GM23338 (cell line): ENCODE measurements at regions not wholly inside any gene's neighbourhood (a gene's known extent, or its start where the extent isn't known, plus 50 kb on each side); places are given as distances from the start of the nearest gene placed in this dataset.

Experiments used
- ATAC-seq: fragments of 200-7000 bp; cut with Tn5 transposase; 3 replicates; pipeline ENCODE4 v1.9.1; 2020
- DNase-seq: peaks from one replicate; pipeline ENCODE4 v3.0.0-alpha.2; 2015; ENCODE audit warnings: low spot score
- H2AFZ ChIP-seq: fragments of 200-600 bp; sonication (generic); 2 replicates; pipeline ENCODE4 v1.8.0; 2016; ENCODE audit warnings: antibody characterized with exemption, mild to moderate bottlenecking, moderate library complexity
- H3F3A ChIP-seq: fragments of 200-600 bp; sonication (generic); replicated peaks from 2 replicates; pipeline ENCODE4 v1.8.0; 2017; ENCODE audit warnings: antibody characterized with exemption, mixed run types, low read depth
- H3K27ac ChIP-seq: fragments of 200-600 bp; sonication (generic); 2 replicates; pipeline ENCODE4 v1.6.1; 2016; ENCODE audit warnings: low read depth
- H3K27me3 ChIP-seq: fragments of 200-600 bp; sonication (generic); 2 replicates; pipeline ENCODE4 v1.8.0; 2016; ENCODE audit warnings: mild to moderate bottlenecking, mixed run types, moderate library complexity; ENCODE audit not compliant: insufficient read depth
- H3K36me3 ChIP-seq: fragments of 200-600 bp; sonication (generic); 2 replicates; pipeline ENCODE4 v1.8.0; 2016; ENCODE audit warnings: mild to moderate bottlenecking; ENCODE audit not compliant: insufficient read depth
- H3K4me1 ChIP-seq: fragments of 200-600 bp; sonication (generic); 2 replicates; pipeline ENCODE4 v1.8.0; 2016; ENCODE audit warnings: mild to moderate bottlenecking, moderate library complexity; ENCODE audit not compliant: insufficient read depth
- H3K4me2 ChIP-seq: fragments of 200-600 bp; sonication (generic); 2 replicates; pipeline ENCODE4 v1.7.1; 2017; ENCODE audit warnings: mixed run types
- H3K4me3 ChIP-seq: fragments of 200-600 bp; sonication (generic); 2 replicates; pipeline ENCODE4 v1.6.1; 2016; ENCODE audit warnings: mixed run types
- H3K79me2 ChIP-seq: fragments of 200-600 bp; sonication (generic); replicated peaks from 2 replicates; pipeline ENCODE4 v1.8.0; 2017; ENCODE audit warnings: mild to moderate bottlenecking; ENCODE audit not compliant: insufficient read depth
- H3K9me2 ChIP-seq: fragments of 200-600 bp; sonication (generic); 2 replicates; pipeline ENCODE4 v1.8.0; 2017; ENCODE audit not compliant: insufficient read depth
- H4K20me1 ChIP-seq: fragments of 200-600 bp; sonication (generic); replicated peaks from 2 replicates; pipeline ENCODE4 v1.8.0; 2017; ENCODE audit warnings: mild to moderate bottlenecking; ENCODE audit not compliant: insufficient read depth
- H3K27ac Mint-ChIP-seq: 2 replicates; pipeline ENCODE4 v1.8.0; 2020; ENCODE audit warnings: inconsistent platforms, mild to moderate bottlenecking, moderate library complexity, mixed read lengths
- H3K27me3 Mint-ChIP-seq: 3 replicates; pipeline ENCODE4 v1.8.0; 2022; ENCODE audit warnings: low read depth, mild to moderate bottlenecking, moderate library complexity, mixed read lengths, inconsistent platforms; ENCODE audit not compliant: insufficient read depth, poor library complexity
- H3K36me3 Mint-ChIP-seq: 3 replicates; pipeline ENCODE4 v1.8.0; 2021; ENCODE audit warnings: low read depth, mild to moderate bottlenecking, inconsistent platforms, moderate library complexity, mixed read lengths
- H3K4me1 Mint-ChIP-seq: 3 replicates; pipeline ENCODE4 v1.8.0; 2020; ENCODE audit warnings: mild to moderate bottlenecking, inconsistent platforms, mixed read lengths
- H3K4me3 Mint-ChIP-seq: 3 replicates; pipeline ENCODE4 v1.8.0; 2021; ENCODE audit warnings: moderate library complexity, mild to moderate bottlenecking, inconsistent platforms, mixed read lengths
- H3K9me3 Mint-ChIP-seq: 3 replicates; pipeline ENCODE4 v1.8.0; 2020; ENCODE audit warnings: moderate library complexity, mild to moderate bottlenecking, inconsistent platforms, mixed read lengths
- CREB1 ChIP-seq: fragments of 250-450 bp; sonication (Bioruptor Pico); IDR thresholded peaks from 2 replicates; pipeline ENCODE4 v1.5.0; 2020; ENCODE audit warnings: low read depth, mild to moderate bottlenecking, moderate library complexity
- EZH2phosphoT487 ChIP-seq: fragments of 200-600 bp; sonication (generic); IDR thresholded peaks from one replicate; pipeline ENCODE4 v1.8.1; 2018; ENCODE audit warnings: antibody characterized with exemption; ENCODE audit not compliant: unreplicated experiment
- JUNB ChIP-seq: IDR thresholded peaks from one replicate; pipeline ENCODE4 v1.6.1; 2016; ENCODE audit warnings: antibody characterized with exemption; ENCODE audit not compliant: unreplicated experiment
- NANOG ChIP-seq: IDR thresholded peaks from 2 replicates; pipeline ENCODE4 v1.6.1; 2016; ENCODE audit warnings: antibody characterized with exemption, borderline replicate concordance
- POLR2AphosphoS5 ChIP-seq: IDR thresholded peaks from 2 replicates; pipeline ENCODE4 v1.6.1; 2016; ENCODE audit warnings: antibody characterized with exemption, low read depth
- ZNF114 ChIP-seq: fragments of 250-450 bp; sonication (Bioruptor Pico); IDR thresholded peaks from 2 replicates; pipeline ENCODE4 v1.5.0; 2020; ENCODE audit warnings: mild to moderate bottlenecking, moderate library complexity
- ZNF331 ChIP-seq: fragments of 250-450 bp; sonication (Bioruptor Pico); IDR thresholded peaks from 2 replicates; pipeline ENCODE4 v1.5.0; 2020; ENCODE audit warnings: low read depth, mild to moderate bottlenecking, moderate library complexity
- TF ChIP-seq, protein P1 (sequence below): IDR thresholded peaks from 2 replicates; pipeline ENCODE4 v1.6.1; 2016; ENCODE audit warnings: antibody characterized with exemption
- TF ChIP-seq, protein P2 (sequence below), 2 experiments: fragments of 200-600 bp in 1 of 2; sonication (generic) in 1 of 2; conservative IDR thresholded peaks; 2 replicates each; pipeline versions ENCODE4 v1.5.1 to v1.6.1; 2016 to 2017; ENCODE audit warnings: antibody characterized with exemption in 2 of 2, low read depth in 2 of 2, mild to moderate bottlenecking in 2 of 2, moderate library complexity in 1 of 2
- TF ChIP-seq, protein P3 (sequence below): IDR thresholded peaks from one replicate; pipeline ENCODE4 v1.6.1; 2018; ENCODE audit warnings: antibody characterized with exemption; ENCODE audit not compliant: unreplicated experiment
- TF ChIP-seq, protein P4 (sequence below): fragments of 250-450 bp; sonication (Bioruptor Pico); IDR thresholded peaks from 2 replicates; pipeline ENCODE4 v1.5.0; 2020; ENCODE audit warnings: mild to moderate bottlenecking, moderate library complexity

DNA sequence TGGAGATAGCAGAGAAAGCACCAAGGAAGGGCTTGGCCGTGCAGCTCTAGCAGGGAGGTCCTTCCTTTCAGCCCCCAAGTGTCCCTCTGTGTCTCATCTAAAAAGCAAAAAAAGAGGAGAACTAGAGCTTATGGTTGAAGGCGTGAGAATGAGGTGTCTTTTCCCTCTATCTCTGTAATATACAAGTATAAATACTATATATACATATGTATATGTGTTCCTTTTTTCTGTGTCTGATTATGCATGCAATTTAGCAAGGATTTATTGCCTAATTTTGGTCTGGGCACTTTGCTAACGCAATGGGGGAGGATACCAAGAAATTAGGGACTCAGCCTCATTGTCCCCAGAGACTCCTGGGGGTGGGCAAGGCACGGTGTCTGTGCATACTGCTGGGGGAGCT, 90.2 kb upstream of the CCL2 start (continued):
- TF ChIP-seq, protein P1, sequence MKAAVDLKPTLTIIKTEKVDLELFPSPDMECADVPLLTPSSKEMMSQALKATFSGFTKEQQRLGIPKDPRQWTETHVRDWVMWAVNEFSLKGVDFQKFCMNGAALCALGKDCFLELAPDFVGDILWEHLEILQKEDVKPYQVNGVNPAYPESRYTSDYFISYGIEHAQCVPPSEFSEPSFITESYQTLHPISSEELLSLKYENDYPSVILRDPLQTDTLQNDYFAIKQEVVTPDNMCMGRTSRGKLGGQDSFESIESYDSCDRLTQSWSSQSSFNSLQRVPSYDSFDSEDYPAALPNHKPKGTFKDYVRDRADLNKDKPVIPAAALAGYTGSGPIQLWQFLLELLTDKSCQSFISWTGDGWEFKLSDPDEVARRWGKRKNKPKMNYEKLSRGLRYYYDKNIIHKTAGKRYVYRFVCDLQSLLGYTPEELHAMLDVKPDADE, result no peak
- no peak for TF ChIP-seq CREB1 (CRISPR knock-in tag)
- TF ChIP-seq, protein P2, sequence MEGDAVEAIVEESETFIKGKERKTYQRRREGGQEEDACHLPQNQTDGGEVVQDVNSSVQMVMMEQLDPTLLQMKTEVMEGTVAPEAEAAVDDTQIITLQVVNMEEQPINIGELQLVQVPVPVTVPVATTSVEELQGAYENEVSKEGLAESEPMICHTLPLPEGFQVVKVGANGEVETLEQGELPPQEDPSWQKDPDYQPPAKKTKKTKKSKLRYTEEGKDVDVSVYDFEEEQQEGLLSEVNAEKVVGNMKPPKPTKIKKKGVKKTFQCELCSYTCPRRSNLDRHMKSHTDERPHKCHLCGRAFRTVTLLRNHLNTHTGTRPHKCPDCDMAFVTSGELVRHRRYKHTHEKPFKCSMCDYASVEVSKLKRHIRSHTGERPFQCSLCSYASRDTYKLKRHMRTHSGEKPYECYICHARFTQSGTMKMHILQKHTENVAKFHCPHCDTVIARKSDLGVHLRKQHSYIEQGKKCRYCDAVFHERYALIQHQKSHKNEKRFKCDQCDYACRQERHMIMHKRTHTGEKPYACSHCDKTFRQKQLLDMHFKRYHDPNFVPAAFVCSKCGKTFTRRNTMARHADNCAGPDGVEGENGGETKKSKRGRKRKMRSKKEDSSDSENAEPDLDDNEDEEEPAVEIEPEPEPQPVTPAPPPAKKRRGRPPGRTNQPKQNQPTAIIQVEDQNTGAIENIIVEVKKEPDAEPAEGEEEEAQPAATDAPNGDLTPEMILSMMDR (conservative IDR thresholded peaks at IDR 0.05; ENCODE audit: low read depth in 2 of 2), result no peak
- no peak for TF ChIP-seq POLR2AphosphoS5
- TF ChIP-seq JUNB, result no peak
- no peak for TF ChIP-seq ZNF331 (CRISPR knock-in tag)
- TF ChIP-seq EZH2phosphoT487, result no peak
- no peak for TF ChIP-seq ZNF114 (CRISPR knock-in tag)

DNA sequence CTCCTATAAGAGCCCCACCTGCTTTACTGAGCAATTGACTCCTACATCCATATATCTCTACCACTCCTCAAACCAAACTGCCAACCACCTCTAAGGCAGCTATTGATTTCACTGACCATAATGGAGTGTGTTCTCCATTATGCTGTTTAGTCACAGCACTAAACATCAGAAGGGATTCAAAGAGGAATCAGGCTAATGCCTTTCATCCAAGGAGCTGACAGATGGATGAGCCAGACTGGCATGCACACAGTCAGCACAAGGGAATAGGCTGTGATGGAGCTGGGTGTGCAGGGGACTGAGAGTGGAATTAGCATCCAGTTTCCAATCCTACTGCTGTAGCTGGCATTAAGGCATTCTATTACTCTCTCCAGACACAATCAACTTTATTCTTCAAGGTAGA, 88.7 kb upstream of the CCL2 start:
- H3K4me3 ChIP-seq, result no peak overlapping the region
- Mint-ChIP-seq H3K4me3 (no peak overlapping the region), H3K9me3 (peaks cover 1% of the 10 kb centered on the region; the same call in 1 of the 3 replicates), H3K36me3 (peaks cover 6% of the 10 kb centered on the region; the same call in 2 of the 3 replicates), H3K27ac (no peak overlapping the region), H3K4me1 (peaks cover 37% of the 10 kb centered on the region), H3K27me3 (no peaks in the 10 kb centered on the region)
- no peaks in the 10 kb centered on the region for H3K36me3 ChIP-seq
- no peaks in the 10 kb centered on the region for H4K20me1 ChIP-seq
- no peaks in the 10 kb centered on the region for H3K79me2 ChIP-seq
- no peak overlapping the region for H2AFZ ChIP-seq
- H3K4me1 ChIP-seq, result peaks cover 9% of the 10 kb centered on the region; the same call in 1 of the 2 replicates
- no peak for DNase-seq
- no peaks in the 10 kb centered on the region for H3K27me3 ChIP-seq
- no peaks in the 10 kb centered on the region for H3F3A ChIP-seq
- H3K9me2 ChIP-seq, result no peaks in the 10 kb centered on the region
- no peak for ATAC-seq
- H3K27ac ChIP-seq, result no peak overlapping the region
- no peak overlapping the region for H3K4me2 ChIP-seq
- TF ChIP-seq, protein P3, sequence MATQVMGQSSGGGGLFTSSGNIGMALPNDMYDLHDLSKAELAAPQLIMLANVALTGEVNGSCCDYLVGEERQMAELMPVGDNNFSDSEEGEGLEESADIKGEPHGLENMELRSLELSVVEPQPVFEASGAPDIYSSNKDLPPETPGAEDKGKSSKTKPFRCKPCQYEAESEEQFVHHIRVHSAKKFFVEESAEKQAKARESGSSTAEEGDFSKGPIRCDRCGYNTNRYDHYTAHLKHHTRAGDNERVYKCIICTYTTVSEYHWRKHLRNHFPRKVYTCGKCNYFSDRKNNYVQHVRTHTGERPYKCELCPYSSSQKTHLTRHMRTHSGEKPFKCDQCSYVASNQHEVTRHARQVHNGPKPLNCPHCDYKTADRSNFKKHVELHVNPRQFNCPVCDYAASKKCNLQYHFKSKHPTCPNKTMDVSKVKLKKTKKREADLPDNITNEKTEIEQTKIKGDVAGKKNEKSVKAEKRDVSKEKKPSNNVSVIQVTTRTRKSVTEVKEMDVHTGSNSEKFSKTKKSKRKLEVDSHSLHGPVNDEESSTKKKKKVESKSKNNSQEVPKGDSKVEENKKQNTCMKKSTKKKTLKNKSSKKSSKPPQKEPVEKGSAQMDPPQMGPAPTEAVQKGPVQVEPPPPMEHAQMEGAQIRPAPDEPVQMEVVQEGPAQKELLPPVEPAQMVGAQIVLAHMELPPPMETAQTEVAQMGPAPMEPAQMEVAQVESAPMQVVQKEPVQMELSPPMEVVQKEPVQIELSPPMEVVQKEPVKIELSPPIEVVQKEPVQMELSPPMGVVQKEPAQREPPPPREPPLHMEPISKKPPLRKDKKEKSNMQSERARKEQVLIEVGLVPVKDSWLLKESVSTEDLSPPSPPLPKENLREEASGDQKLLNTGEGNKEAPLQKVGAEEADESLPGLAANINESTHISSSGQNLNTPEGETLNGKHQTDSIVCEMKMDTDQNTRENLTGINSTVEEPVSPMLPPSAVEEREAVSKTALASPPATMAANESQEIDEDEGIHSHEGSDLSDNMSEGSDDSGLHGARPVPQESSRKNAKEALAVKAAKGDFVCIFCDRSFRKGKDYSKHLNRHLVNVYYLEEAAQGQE, result no peak
- TF ChIP-seq NANOG (no peak), ZNF331 (CRISPR knock-in tag) (no peak), POLR2AphosphoS5 (no peak)
- TF ChIP-seq, protein P4, sequence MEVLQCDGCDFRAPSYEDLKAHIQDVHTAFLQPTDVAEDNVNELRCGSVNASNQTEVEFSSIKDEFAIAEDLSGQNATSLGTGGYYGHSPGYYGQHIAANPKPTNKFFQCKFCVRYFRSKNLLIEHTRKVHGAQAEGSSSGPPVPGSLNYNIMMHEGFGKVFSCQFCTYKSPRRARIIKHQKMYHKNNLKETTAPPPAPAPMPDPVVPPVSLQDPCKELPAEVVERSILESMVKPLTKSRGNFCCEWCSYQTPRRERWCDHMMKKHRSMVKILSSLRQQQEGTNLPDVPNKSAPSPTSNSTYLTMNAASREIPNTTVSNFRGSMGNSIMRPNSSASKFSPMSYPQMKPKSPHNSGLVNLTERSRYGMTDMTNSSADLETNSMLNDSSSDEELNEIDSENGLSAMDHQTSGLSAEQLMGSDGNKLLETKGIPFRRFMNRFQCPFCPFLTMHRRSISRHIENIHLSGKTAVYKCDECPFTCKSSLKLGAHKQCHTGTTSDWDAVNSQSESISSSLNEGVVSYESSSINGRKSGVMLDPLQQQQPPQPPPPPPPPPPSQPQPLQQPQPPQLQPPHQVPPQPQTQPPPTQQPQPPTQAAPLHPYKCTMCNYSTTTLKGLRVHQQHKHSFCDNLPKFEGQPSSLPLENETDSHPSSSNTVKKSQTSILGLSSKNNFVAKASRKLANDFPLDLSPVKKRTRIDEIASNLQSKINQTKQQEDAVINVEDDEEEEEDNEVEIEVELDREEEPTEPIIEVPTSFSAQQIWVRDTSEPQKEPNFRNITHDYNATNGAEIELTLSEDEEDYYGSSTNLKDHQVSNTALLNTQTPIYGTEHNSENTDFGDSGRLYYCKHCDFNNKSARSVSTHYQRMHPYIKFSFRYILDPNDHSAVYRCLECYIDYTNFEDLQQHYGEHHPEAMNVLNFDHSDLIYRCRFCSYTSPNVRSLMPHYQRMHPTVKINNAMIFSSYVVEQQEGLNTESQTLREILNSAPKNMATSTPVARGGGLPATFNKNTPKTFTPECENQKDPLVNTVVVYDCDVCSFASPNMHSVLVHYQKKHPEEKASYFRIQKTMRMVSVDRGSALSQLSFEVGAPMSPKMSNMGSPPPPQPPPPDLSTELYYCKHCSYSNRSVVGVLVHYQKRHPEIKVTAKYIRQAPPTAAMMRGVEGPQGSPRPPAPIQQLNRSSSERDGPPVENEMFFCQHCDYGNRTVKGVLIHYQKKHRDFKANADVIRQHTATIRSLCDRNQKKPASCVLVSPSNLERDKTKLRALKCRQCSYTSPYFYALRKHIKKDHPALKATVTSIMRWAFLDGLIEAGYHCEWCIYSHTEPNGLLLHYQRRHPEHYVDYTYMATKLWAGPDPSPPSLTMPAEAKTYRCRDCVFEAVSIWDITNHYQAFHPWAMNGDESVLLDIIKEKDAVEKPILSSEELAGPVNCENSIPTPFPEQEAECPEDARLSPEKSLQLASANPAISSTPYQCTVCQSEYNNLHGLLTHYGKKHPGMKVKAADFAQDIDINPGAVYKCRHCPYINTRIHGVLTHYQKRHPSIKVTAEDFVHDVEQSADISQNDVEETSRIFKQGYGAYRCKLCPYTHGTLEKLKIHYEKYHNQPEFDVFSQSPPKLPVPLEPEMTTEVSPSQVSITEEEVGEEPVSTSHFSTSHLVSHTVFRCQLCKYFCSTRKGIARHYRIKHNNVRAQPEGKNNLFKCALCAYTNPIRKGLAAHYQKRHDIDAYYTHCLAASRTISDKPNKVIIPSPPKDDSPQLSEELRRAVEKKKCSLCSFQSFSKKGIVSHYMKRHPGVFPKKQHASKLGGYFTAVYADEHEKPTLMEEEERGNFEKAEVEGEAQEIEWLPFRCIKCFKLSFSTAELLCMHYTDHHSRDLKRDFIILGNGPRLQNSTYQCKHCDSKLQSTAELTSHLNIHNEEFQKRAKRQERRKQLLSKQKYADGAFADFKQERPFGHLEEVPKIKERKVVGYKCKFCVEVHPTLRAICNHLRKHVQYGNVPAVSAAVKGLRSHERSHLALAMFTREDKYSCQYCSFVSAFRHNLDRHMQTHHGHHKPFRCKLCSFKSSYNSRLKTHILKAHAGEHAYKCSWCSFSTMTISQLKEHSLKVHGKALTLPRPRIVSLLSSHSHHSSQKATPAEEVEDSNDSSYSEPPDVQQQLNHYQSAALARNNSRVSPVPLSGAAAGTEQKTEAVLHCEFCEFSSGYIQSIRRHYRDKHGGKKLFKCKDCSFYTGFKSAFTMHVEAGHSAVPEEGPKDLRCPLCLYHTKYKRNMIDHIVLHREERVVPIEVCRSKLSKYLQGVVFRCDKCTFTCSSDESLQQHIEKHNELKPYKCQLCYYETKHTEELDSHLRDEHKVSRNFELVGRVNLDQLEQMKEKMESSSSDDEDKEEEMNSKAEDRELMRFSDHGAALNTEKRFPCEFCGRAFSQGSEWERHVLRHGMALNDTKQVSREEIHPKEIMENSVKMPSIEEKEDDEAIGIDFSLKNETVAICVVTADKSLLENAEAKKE (CRISPR knock-in tag), result no peak
- TF ChIP-seq, protein P2 (conservative IDR thresholded peaks at IDR 0.05; ENCODE audit: low read depth in 2 of 2), result no peak
